SH-SY5Y (cell line): ENCODE measurements at regions not wholly inside any gene's neighbourhood (a gene's known extent, or its start where the extent isn't known, plus 50 kb on each side); places are given as distances from the start of the nearest gene placed in this dataset.

Source experiments
- GATA2 ChIP-seq: IDR thresholded peaks from 2 replicates; pipeline ENCODE4 v1.6.1; 2011; ENCODE audit warnings: mild to moderate bottlenecking, low read depth, low read length
- GATA3 ChIP-seq: IDR thresholded peaks from 2 replicates; pipeline ENCODE4 v1.6.1; 2011; ENCODE audit warnings: low read depth, mild to moderate bottlenecking, low read length, moderate library complexity

- no peak for TF ChIP-seq GATA3
- no peak for TF ChIP-seq GATA2
Measured at GRCh38 chr16:26642047-26642664, 424.6 kb upstream of the C16orf82 start.
